Astrocyte of the spinal cord (primary cell): ENCODE measurements at regions not wholly inside any gene's neighbourhood (a gene's known extent, or its start where the extent isn't known, plus 50 kb on each side); places are given as distances from the start of the nearest gene placed in this dataset.

Source experiments
- DNase-seq: peaks from one replicate; pipeline ENCODE4 v3.0.0; 2011; ENCODE audit warnings: low read depth, low spot score
- H3K4me3 ChIP-seq: 2 replicates; pipeline ENCODE4 v1.5.1; 2011; ENCODE audit warnings: low read depth, mild to moderate bottlenecking, low read length, moderate library complexity
- CTCF ChIP-seq: IDR thresholded peaks from 2 replicates; pipeline ENCODE4 v1.5.1; 2012; ENCODE audit warnings: low read depth, mild to moderate bottlenecking, low read length, inconsistent platforms
- in situ Hi-C: cut with HindIII; loops from 2 replicates; pipeline ENCODE4 v1.10.0; 2017; ENCODE audit warnings: low sequenced_read_pairs

- in situ Hi-C loops = no loop called here
- H3K4me3 ChIP-seq = no peak overlapping the region
- no peak for DNase-seq
- no peak for TF ChIP-seq CTCF
Measured at GRCh38 chr1:22291057-22291456, 148.2 kb upstream of the WNT4 start.

- TF ChIP-seq CTCF = no peak
- in situ Hi-C loops = no loop called here
Measured at GRCh38 chr1:22291494-22291893, 148.6 kb upstream of the WNT4 start.

GRCh38 chr1:22292011-22292788, 149.3 kb upstream of the WNT4 start:
- no peak overlapping the region for H3K4me3 ChIP-seq
- in situ Hi-C loops = no loop called here
- no peak for DNase-seq
- no peak for TF ChIP-seq CTCF

More at GRCh38 chr1:22291494-22291893, 148.6 kb upstream of the WNT4 start:
- H3K4me3 ChIP-seq = no peak overlapping the region
- no peak for DNase-seq

GRCh38 chr1:22295396-22295795, 152.5 kb upstream of the WNT4 start:
- H3K4me3 ChIP-seq = no peak overlapping the region
- in situ Hi-C loops = no loop called here
- no peak for DNase-seq
- no peak for TF ChIP-seq CTCF

GRCh38 chr1:22295856-22296255, 153.0 kb upstream of the WNT4 start:
- TF ChIP-seq CTCF = no peak
- H3K4me3 ChIP-seq = no peak overlapping the region
- no peak for DNase-seq
- in situ Hi-C loops = no loop called here

GRCh38 chr1:22296701-22297591, 154.0 kb upstream of the WNT4 start:
- in situ Hi-C loops = no loop called here
- H3K4me3 ChIP-seq = no peak overlapping the region
- no peak for TF ChIP-seq CTCF
- no peak for DNase-seq
